ENCODE measurements at regions not wholly inside any gene's neighbourhood (a gene's known extent, or its start where the extent isn't known, plus 50 kb on each side); places are given as distances from the start of the nearest gene placed in this dataset.

- DNase-seq, result no peak
- intact Hi-C loops (cut with DNase I, micrococcal nuclease), result no loop called here
- no peaks in the 10 kb centered on the region for H3K36me3 ChIP-seq (ENCODE audit: low read depth)
- no peaks in the 10 kb centered on the region for H3K9me3 ChIP-seq
- no peaks in the 10 kb centered on the region for H3K4me1 ChIP-seq (ENCODE audit: low read depth)
- no peak for TF ChIP-seq CTCF (IDR thresholded peaks at IDR 0.05)
- no peak overlapping the region for H3K4me3 ChIP-seq
- no peak for ATAC-seq
Measured at GRCh38 chr5:74549384-74549783, 91.1 kb downstream of the ENC1 start.

- intact Hi-C loops (cut with DNase I, micrococcal nuclease), result no loop called here
- no peak overlapping the region for H3K4me3 ChIP-seq
- no peaks in the 10 kb centered on the region for H3K4me1 ChIP-seq (ENCODE audit: low read depth)
- TF ChIP-seq CTCF (IDR thresholded peaks at IDR 0.05), result no peak
- no peaks in the 10 kb centered on the region for H3K9me3 ChIP-seq
- no peak for ATAC-seq
- no peak for DNase-seq
- no peaks in the 10 kb centered on the region for H3K36me3 ChIP-seq (ENCODE audit: low read depth)
Measured at GRCh38 chr5:74546796-74547195, 93.7 kb downstream of the ENC1 start.

GRCh38 chr5:74544811-74545210 is 95.7 kb downstream of the ENC1 start:
- H3K36me3 ChIP-seq (ENCODE audit: low read depth), result no peaks in the 10 kb centered on the region
- H3K4me3 ChIP-seq, result no peak overlapping the region
- intact Hi-C loops (cut with DNase I, micrococcal nuclease), result no loop called here
- no peak for TF ChIP-seq CTCF (IDR thresholded peaks at IDR 0.05)
- H3K4me1 ChIP-seq (ENCODE audit: low read depth), result no peaks in the 10 kb centered on the region
- DNase-seq, result no peak
- no peaks in the 10 kb centered on the region for H3K9me3 ChIP-seq
- ATAC-seq, result no peak

GRCh38 chr5:74543162-74543995 is 97.1 kb downstream of the ENC1 start:
- Histone ChIP-seq H3K4me1 (ENCODE audit: low read depth) (no peaks in the 10 kb centered on the region), H3K9me3 (no peaks in the 10 kb centered on the region), H3K4me3 (no peak overlapping the region), H3K36me3 (ENCODE audit: low read depth) (no peaks in the 10 kb centered on the region)
- no peak for TF ChIP-seq CTCF (IDR thresholded peaks at IDR 0.05)
- DNase-seq (no peak), ATAC-seq (peak; percentile 63)
- intact Hi-C loops (cut with DNase I, micrococcal nuclease), result no loop called here

GRCh38 chr5:74542482-74542881 is 98.0 kb downstream of the ENC1 start:
- Histone ChIP-seq H3K36me3 (ENCODE audit: low read depth) (no peaks in the 10 kb centered on the region), H3K4me3 (no peak overlapping the region), H3K9me3 (no peaks in the 10 kb centered on the region), H3K4me1 (ENCODE audit: low read depth) (no peaks in the 10 kb centered on the region)
- TF ChIP-seq CTCF (IDR thresholded peaks at IDR 0.05), result no peak
- ATAC-seq, result no peak
- intact Hi-C loops (cut with DNase I, micrococcal nuclease), result no loop called here
- no peak for DNase-seq
